Activated B cell treated with CpG ODN at 0.5 μM for 24 hours (primary cell): ENCODE measurements at regions not wholly inside any gene's neighbourhood (a gene's known extent, or its start where the extent isn't known, plus 50 kb on each side); places are given as distances from the start of the nearest gene placed in this dataset.
"Not testable (repeated sequence)": the region's sequence is repeated elsewhere in the genome, so short reads cannot be mapped to it uniquely, and the experiment has no call there.

Source experiments
- ATAC-seq: fragments of 200-7000 bp; cut with Tn5 transposase; one replicate; pipeline ENCODE4 v1.10.0; 2021; ENCODE audit warnings: low read depth, mild to moderate bottlenecking, moderate library complexity
- CTCF ChIA-PET: fragments of 350-600 bp; sonication (Branson Sonifier 250); formaldehyde crosslinking; loops from one replicate; lab custom pipeline; 2021; ENCODE audit warnings: antibody characterized with exemption; lab: Charles Lee
- POLR2A ChIA-PET: fragments of 350-600 bp; sonication (Branson Sonifier 250); formaldehyde crosslinking; loops from one replicate; lab custom pipeline; 2021; ENCODE audit warnings: antibody characterized with exemption; lab: Charles Lee
- DNase-seq: peaks from one replicate; pipeline ENCODE4 v3.0.0; 2022
- H3K27ac Mint-ChIP-seq: one replicate; pipeline ENCODE4 v1.8.0; 2020; ENCODE audit warnings: mixed read lengths
- H3K27me3 Mint-ChIP-seq: one replicate; pipeline ENCODE4 v1.8.0; 2021; ENCODE audit warnings: mixed read lengths
- H3K36me3 Mint-ChIP-seq: one replicate; pipeline ENCODE4 v1.8.0; 2021; ENCODE audit warnings: low read depth, mixed read lengths
- H3K4me1 Mint-ChIP-seq: one replicate; pipeline ENCODE4 v1.8.0; 2021; ENCODE audit warnings: mixed read lengths
- H3K4me3 Mint-ChIP-seq: one replicate; pipeline ENCODE4 v1.8.0; 2020; ENCODE audit warnings: mild to moderate bottlenecking, mixed read lengths
- H3K9me3 Mint-ChIP-seq: one replicate; pipeline ENCODE4 v1.8.0; 2020; ENCODE audit warnings: mixed read lengths
- intact Hi-C: fragments of 100-400 bp; cut with micrococcal nuclease; formaldehyde crosslinking; loops from one replicate; pipeline ENCODE4 v1.15.1; 2024
- TF ChIP-seq, protein P1 (sequence below): fragments of 200-600 bp; IDR thresholded peaks from one replicate; pipeline ENCODE4 v1.8.0; 2022; ENCODE audit warnings: antibody characterized with exemption, mild to moderate bottlenecking

GRCh38 chr7:47180516-47180826 is 401.4 kb downstream of the TNS3 start:
- Mint-ChIP-seq H3K27me3 (peaks cover 5% of the 10 kb centered on the region), H3K4me3 (no peak overlapping the region), H3K9me3 (peaks cover 10% of the 10 kb centered on the region), H3K36me3 (no peaks in the 10 kb centered on the region), H3K4me1 (peaks cover 7% of the 10 kb centered on the region), H3K27ac (no peak overlapping the region)
- TF ChIP-seq, protein P1, sequence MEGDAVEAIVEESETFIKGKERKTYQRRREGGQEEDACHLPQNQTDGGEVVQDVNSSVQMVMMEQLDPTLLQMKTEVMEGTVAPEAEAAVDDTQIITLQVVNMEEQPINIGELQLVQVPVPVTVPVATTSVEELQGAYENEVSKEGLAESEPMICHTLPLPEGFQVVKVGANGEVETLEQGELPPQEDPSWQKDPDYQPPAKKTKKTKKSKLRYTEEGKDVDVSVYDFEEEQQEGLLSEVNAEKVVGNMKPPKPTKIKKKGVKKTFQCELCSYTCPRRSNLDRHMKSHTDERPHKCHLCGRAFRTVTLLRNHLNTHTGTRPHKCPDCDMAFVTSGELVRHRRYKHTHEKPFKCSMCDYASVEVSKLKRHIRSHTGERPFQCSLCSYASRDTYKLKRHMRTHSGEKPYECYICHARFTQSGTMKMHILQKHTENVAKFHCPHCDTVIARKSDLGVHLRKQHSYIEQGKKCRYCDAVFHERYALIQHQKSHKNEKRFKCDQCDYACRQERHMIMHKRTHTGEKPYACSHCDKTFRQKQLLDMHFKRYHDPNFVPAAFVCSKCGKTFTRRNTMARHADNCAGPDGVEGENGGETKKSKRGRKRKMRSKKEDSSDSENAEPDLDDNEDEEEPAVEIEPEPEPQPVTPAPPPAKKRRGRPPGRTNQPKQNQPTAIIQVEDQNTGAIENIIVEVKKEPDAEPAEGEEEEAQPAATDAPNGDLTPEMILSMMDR, result no peak
- CTCF ChIA-PET, result interaction anchor here (0.7 to 1.9 kb wide), 4 partner anchors 14 to 1287 kb away, joined by 3 to 16 read pairs (median 4); no protein-coding TSS in a partner anchor
- intact Hi-C loops, result loop anchor here (1.0 kb wide), 2 partner anchors 1263 to 1289 kb away; no protein-coding TSS in a partner anchor
- DNase-seq (no peak), ATAC-seq (no peak)
- POLR2A ChIA-PET, result no interaction called here

DNA sequence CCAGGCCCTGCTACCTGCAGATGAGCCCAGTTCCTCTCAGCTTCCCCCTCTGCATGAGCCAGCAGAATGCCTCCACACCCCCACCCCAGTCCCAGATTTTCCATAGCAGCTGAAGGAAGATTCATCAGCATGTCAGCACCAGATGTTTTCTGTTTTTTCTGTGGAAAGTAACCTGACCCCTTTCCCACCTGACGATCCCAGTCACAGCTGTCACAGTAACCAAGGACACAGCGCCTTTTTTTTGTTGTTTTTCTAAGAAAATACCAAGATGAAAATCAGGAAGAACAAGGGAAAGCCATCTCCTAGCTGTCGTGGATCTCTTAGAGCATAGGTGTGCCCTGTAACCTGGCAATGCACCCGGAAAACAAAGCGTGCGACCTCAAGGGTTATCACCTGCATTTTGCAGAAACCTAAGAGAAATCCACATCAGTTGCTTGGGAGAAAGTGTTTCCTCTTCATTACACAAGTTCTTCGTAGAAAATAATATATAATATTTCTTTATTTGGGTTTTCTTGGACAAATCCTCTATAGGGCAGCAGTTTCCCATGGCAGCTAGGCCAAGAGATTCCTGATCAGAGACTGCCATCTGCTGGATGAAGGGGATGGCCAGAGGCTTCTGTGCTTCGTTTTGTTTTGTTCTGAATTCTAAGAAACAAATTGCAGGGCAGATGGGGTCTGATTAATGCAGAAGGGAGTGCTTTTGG is 401.9 kb downstream of the TNS3 start:
- ChIA-PET CTCF (interaction anchor here (0.6 to 1.9 kb wide), 6 partner anchors 14 to 1289 kb away, joined by 3 to 16 read pairs (median 3); no protein-coding TSS in a partner anchor), POLR2A (no interaction called here)
- TF ChIP-seq, protein P1, result no peak
- Mint-ChIP-seq H3K4me3 (no peak overlapping the region), H3K27me3 (peaks cover 5% of the 10 kb centered on the region), H3K36me3 (no peaks in the 10 kb centered on the region), H3K27ac (no peak overlapping the region), H3K4me1 (peaks cover 7% of the 10 kb centered on the region), H3K9me3 (peaks cover 10% of the 10 kb centered on the region)
- ATAC-seq (no peak), DNase-seq (no peak)
- intact Hi-C loops, result loop anchor here (1.0 kb wide), 2 partner anchors 1263 to 1289 kb away; no protein-coding TSS in a partner anchor

DNA sequence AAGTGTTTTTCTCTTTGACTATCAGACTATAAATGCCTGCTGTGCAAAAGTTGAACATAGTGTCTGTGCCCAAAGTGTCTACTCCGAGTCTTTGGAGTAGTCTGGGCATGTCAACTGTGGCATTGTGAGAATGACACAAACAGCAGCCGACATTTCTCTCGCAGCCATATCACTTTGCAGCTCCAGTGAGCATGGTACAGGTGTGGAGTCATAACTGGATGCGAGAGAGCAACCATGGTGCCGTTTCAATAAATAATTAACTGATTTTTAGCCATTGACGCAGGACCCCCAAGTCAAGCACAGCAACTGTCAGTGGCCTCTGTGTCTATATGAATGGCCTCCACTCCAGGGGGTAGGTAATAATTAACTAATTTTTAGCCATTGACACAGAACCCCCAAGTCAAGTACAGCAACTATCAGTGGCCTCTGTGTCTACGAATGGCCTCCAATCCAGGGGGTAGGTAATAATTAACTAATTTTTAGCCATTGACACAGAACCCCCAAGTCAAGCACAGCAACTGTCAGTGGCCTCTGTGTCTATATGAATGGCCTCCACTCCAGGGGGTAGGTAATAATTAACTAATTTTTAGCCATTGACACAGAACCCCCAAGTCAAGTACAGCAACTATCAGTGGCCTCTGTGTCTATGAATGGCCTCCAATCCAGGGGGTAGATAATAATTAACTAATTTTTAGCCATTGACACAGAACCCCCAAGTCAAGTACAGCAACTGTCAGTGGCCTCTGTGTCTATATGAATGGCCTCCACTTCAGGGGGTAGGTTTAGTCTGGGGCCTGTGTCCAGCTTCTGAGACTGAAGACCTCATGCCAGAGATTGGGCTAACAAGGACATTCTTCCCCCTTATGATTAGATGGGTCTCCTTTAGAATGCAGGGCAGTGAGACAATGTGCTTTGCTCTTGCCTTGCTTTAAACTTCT is 409.0 kb downstream of the TNS3 start:
- H3K27ac Mint-ChIP-seq, intact Hi-C loops, DNase-seq, H3K36me3 Mint-ChIP-seq, H3K27me3 Mint-ChIP-seq, H3K4me3 Mint-ChIP-seq, POLR2A ChIA-PET, ATAC-seq, H3K9me3 Mint-ChIP-seq: not testable (repeated sequence)
- H3K4me1 Mint-ChIP-seq, result peaks cover 12% of the 10 kb centered on the region
- CTCF ChIA-PET, result interaction anchor here (1.4 kb wide), 1 partner anchor 1282 kb away, joined by 3 read pairs; no protein-coding TSS in a partner anchor

GRCh38 chr7:47170516-47170915 is 411.4 kb downstream of the TNS3 start:
- H3K27me3 Mint-ChIP-seq, result no peaks in the 10 kb centered on the region
- ChIA-PET CTCF (no interaction called here), POLR2A (no interaction called here)
- H3K9me3 Mint-ChIP-seq, result no peaks in the 10 kb centered on the region
- DNase-seq (no peak), ATAC-seq (no peak)
- H3K4me1 Mint-ChIP-seq, result peaks cover 12% of the 10 kb centered on the region
- intact Hi-C loops, result no loop called here
- no peak overlapping the region for H3K27ac Mint-ChIP-seq
- no peak overlapping the region for H3K4me3 Mint-ChIP-seq
- TF ChIP-seq, protein P1, result no peak
- H3K36me3 Mint-ChIP-seq, result no peaks in the 10 kb centered on the region

GRCh38 chr7:47154791-47155190 is 427.1 kb downstream of the TNS3 start:
- no peak overlapping the region for H3K4me3 Mint-ChIP-seq
- POLR2A ChIA-PET, result no interaction called here
- peaks cover 4% of the 10 kb centered on the region for H3K27me3 Mint-ChIP-seq
- no peak overlapping the region for H3K27ac Mint-ChIP-seq
- DNase-seq (no peak), ATAC-seq (no peak)
- TF ChIP-seq, protein P1, result no peak
- H3K9me3 Mint-ChIP-seq, result no peaks in the 10 kb centered on the region
- peaks cover 20% of the 10 kb centered on the region for H3K4me1 Mint-ChIP-seq
- intact Hi-C loops, result no loop called here
- CTCF ChIA-PET, result no interaction called here
- no peaks in the 10 kb centered on the region for H3K36me3 Mint-ChIP-seq
